ENCODE measurements at regions not wholly inside any gene's neighbourhood (a gene's known extent, or its start where the extent isn't known, plus 50 kb on each side); places are given as distances from the start of the nearest gene placed in this dataset.
A peak's percentile ranks its signal among the peaks of the same experiment; 100 is the strongest.
"Not testable (repeated sequence)": the region's sequence is repeated elsewhere in the genome, so short reads cannot be mapped to it uniquely, and the experiment has no call there.

DNA sequence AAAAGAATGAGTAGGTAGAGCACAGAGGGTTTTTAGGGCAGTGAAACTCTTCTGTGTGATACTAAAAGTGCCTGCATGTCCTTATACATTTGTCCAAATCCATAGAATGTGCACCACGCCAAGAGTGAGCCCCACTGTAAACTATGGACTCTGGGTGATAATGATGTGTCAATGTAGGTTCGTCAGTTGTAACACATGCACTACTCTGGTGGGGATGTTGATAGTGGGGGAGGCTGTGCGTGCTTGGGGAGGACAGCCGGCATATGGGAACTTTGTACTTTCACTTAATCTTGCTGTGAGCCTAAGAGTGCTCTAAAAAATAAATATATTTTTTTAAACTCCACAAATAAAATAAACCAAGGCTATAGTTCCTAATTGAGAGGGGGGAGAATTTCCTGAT is 319.2 kb downstream of the SHQ1 start:
- no peak for DNase-seq

DNA sequence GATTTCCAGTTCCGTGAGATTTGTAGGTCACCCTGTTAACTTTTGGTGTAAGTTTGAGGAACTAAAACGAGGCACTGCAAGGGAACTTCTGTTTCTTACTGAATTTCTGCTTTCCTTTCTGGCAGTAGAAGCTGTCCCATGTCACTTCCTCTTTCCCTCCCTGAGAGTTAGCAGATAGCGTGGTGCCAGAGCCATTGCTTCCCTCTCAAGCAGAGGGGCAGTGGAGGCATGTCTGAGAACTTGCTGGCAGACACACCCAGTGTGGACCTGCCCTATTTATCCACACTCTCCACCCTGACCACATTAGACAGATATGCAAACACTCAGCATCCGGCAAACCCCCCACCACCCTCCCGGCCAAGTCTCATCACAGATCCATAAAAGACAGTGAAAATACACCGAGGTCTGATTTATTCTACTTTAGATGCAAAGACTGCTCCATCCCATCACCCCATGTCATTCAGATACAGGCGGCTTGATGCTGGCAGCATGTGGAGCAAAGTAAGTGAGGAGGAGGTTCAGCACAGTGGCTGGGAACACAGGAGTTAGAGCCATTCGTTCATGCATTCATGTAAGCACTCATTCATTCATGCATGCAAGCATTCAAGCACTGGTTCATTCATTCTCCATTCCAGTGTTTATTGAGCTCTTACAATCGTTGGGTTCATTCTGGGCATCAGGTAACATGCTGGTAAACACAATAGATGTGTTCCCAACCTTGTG is 324.7 kb downstream of the SHQ1 start:
- DNase-seq, result no peak

DNA sequence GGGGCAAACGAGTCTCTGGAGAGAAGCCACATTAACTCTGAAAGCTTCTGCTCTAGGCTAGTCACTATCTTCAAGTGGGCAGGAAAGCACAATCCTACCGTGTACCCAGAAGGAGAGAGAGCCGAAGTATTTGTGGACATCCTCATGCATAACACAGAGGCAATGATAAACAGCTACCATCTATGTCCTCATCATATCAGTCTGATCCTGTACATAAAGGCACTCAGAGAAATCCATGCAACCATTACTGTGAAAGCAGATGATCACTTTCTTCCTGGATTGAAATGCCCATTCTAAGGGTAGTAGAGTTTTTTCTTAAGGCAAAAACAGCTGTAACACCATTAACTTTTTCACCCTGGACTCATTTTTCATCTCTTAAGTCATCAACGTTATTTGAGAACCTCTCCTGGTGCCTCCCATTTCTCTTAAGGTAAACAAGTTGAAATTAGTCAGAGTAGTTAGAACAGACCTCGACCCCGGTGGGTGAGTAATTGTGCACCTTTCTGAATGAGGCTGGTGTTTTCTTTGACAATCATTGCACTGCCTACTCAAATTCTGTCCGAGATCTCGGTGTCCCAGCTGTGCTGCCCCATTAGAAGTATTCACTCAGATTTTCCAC is 327.4 kb downstream of the SHQ1 start:
- peak; percentile 70 for DNase-seq

DNA sequence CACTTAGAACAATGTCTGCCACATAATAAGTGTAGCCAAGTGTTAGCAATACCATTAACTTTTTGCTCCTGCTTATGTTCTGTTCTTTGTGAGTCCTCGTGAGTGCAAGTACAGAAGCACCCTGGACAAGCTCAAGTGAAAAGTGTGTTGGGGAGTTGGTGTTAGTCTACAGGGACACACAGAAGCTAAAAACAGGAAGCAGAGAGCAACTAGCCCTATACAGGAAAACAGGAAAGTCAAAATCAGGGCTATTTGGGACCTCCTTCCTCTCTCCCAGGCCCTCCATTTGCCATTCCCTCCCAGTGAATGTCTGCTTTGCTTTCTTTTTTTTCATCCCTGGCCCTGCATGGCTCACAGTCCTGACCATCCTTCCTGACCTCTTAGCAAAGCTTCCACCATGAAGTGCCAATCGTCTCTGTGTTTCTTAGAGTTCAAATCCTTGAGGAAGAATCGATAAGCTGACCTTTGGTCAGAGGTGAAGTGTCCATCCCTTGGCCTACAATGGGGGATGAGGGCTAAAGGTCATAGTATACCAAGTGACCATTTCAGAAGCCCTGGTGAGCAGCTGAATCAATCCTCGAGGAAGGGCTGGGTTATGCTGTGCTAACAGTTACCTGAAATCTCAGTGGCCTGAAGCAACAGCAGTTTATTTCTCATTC is 328.2 kb downstream of the SHQ1 start:
- no peak for DNase-seq

DNA sequence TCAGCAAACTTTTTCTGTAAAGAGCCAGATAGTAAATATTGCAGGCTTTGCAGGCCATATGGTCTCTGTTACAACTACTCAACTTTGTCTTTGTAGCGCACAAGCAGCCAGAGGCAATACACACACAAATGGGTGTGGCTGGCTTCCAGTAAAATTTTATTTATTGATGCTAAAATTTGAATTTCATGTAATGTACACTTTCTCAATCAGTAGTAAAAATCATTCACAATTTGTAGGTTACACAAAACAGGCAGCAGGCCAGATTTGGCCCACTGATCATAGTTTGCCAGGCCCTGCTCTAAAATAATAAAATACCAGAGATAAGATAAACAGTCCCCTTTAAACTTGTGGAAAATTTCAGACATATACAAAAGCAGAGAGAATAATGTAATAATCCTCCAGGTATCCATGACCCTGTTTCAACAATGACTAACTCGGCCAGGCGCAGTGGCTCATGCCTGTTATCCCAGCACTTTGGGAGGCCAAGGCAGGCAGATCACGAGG is 330.3 kb downstream of the SHQ1 start:
- DNase-seq, result no peak

DNA sequence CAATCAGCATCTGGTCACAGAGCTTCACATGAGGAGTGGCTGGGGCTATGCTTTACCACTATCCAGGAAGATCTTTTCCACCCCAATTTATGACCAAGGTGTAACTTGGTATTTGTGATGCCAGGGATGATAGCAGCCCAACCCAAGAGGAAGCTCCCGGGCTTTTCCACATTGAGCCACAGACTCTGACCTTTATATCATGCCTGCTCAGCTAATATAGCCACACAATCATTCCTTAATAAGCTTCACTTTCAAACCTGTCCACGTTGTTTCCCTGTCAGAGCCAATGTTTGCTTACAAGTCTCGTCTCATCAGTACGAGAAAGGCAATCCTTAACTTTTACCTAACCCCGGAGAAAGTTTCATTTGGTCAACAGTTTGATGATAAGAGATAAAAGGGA is 330.9 kb downstream of the SHQ1 start:
- DNase-seq, result no peak

DNA sequence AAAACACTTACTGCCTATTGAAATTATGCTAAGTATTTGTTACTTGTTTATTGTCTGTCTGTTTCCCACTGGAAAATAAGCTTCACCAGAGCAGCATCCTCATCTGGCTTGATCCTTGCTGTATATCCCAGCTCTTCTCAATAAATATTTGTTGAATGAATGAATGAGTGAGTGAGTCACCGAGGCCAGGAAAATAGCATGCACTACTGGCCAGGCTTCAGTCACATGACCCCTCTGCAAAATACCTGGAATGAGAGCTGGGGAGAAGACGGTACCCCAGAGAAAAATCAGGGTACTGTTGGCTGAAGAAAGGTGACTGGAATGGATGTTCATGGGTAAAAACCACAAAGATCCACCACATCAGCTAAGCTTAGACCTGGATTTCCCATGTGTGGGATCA is 331.9 kb downstream of the SHQ1 start:
- no peak for DNase-seq

DNA sequence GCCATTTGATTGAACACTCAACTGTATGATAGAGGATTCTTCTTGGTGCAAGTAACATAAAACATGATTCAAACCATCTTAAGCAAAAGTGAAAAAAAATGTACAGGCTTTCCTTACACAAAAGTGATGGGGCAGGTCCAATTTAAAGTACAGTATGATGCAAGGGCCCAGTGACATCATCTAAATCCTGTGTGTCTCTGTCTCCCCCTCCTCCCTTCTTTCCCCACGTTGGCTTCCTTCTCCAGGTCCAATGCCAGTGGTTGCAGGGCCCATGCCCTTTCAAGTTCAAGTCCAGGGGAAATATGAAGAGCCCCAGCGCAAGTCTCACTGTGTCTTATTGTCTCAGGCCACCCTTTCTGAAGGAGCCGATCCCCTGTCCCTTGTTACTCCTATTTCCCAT is 332.3 kb downstream of the SHQ1 start:
- DNase-seq, result no peak

DNA sequence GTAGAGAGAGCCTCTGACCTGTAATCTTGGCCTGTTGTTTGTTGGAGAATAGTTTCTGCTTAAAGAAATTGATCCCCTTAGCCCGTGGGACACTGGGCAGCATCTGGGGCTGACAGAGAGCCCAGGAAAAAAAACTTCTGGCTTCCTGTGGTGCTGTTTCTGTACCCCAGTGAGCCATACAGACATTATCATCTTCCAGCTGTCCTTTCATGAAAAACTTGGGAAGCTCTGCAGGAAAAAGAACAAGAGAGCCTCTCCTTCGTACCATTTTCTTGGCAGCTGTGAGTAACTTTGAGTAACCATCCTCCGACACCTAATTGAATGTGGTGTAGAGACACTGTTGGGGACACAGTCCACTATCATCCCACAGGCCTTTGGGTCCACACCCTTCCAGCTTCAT is 333.0 kb downstream of the SHQ1 start:
- DNase-seq, result no peak

DNA sequence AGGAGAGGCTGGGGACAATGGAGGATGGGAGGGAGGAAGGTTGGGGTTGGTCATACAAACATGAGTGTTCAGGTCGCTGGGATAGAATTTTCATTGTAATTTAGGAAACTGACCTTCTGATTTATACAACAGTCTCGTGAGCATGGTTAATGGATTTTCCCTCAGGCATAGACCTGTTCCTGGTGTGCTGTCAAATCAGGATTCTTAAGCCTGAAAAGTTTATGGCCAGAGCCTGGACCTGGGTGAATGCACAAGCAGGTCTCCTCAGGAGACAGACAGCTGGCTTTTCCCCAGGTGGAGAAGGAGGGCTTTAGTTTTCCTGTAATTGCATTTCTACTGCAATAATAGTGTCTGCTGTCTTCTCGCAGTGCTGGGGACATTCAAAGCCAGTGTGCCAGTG is 338.0 kb downstream of the SHQ1 start:
- no peak for DNase-seq

DNA sequence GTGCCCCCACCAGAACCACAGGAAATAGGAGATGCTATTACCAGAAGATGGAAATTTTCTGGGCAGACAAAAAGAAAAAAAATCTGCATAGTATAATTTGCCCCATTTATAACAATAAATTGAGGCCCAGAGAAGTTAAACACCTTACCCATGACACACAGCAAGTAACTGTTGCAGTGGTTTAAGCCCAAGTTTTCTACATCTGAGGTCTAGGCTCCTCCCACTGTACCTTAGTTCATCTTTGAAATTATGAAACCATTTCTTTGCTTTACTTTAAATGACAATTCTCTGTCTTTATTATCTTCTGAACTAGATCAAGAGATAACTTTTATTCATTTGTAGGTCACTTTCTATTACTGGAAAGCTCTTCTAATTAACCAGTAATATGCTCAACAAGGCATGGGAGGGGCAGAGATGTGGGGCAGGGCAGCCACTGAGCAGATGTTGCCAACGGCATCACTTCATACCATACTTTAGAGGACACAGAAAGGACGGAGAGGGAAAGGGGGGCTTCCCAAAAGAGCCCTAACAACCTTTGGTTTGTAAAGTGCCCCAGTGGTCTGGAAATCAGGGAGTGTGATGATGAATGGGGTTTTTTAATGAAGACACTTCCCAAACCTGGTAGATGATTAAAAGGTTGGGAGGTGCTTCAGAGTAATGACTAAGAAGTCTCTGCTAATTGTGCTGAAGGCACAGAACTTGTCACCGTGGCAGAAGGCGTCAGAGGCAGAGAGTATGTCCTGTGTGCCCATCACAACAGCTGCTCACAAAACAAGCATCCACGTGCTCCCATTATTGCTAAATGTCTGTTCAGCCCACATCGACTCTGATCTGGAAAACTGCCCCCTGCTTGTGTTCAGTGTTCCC is 342.5 kb downstream of the SHQ1 start:
- DNase-seq, result no peak

DNA sequence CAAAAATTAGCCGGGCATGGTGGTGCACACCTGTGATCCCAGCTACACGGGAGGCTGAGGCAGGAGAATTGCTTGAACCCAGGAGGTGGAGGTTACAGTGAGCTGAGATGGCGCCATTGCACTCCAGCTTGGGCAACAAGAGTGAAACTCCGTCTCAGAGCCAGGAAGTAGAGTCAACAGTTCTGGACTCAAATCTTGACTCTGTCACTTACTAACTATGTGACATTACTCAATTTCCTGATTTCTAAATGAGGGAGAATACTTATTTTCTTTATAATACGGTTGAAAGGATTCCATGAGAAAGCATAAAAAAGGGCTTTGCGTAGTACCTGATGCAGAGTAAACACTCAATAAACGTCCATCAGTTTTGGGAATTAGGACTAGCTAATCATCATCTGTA is 350.7 kb downstream of the SHQ1 start:
- DNase-seq, result not testable (repeated sequence)

DNA sequence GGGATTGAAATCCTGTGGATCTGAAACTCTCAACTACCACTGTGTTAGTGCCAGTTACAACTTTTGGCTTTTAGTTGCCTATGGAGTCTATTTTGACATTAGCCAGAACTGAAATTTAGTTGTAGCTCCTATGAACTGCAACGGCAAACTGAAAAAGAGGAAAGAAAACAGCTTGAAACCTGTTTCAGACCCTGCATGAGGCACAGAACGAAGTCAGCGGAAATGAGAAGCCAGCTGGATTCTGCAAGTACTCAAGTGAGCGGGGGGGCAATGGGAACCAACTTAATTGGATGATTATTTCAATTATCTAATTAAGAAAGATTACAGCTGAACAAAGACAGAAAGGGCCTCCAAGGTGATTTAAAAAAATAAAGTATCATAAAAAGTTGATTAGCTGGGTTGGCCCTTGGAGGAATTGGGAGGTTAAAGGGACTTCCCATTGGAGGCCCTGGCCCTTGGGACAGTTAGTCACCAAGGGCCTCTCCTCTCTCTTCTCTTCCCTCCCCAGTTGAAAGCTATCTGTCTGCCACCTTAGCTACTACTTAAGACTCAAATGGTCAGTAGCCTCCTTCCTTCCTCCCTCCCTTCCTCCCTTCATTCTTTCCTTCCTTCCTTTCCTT is 352.1 kb downstream of the SHQ1 start:
- DNase-seq, result no peak

DNA sequence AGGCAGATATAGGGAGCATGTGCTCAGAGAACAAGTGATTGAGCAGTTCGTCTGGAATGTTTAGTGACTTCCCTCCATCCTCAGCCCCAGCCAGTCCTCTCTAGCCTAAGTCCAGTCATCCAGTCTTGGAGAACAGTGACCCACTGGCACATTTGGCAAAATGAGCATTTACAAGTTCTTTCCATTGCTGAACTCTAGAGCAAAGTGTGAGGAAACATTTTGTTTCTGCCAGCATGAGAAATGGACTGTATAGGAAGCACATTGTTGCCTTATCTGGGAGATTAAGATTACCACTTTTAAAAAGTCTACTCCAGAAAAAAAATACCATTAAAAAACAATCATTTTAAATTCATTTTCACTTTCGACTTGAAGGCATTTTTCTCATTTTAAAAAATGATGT is 353.6 kb downstream of the SHQ1 start:
- no peak for DNase-seq

DNA sequence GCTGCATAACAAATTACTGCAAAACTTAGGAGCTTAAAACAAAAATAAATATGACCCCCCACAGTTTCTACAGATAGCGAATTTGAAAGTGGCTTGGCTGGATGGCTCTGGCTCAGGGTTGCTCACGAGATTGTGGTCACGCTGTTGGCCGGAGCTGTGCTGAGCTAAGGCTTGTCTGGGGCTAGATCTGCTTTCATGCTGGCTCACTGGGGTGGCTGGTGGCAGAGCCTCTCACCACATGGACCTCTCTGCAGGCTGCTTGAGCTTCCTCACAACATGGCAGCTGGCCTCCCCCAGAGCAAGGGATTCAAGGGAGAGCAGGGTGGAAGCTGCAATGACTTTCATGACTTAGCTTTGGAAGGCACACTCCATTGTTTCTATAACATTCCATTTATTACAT is 354.1 kb downstream of the SHQ1 start:
- no peak for DNase-seq

DNA sequence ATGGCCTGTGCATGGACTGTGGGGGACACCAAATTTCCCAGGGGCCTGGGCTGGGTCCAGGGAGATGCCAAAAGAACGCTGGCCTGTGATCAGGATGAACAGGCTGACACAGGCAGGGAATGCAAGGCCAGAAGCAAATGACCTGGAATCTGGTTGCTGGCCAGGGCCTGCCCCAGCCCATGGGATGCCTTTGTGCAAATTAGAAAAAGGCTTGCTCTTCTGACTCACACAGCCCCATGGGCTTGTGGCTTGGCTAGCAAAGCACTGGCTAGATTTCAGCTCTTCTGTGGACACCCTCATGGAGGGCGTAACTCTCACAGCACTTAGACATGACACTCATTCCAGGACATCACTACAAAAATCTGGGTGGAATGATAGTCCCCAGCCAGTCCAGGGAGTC is 356.0 kb downstream of the SHQ1 start:
- DNase-seq, result no peak

DNA sequence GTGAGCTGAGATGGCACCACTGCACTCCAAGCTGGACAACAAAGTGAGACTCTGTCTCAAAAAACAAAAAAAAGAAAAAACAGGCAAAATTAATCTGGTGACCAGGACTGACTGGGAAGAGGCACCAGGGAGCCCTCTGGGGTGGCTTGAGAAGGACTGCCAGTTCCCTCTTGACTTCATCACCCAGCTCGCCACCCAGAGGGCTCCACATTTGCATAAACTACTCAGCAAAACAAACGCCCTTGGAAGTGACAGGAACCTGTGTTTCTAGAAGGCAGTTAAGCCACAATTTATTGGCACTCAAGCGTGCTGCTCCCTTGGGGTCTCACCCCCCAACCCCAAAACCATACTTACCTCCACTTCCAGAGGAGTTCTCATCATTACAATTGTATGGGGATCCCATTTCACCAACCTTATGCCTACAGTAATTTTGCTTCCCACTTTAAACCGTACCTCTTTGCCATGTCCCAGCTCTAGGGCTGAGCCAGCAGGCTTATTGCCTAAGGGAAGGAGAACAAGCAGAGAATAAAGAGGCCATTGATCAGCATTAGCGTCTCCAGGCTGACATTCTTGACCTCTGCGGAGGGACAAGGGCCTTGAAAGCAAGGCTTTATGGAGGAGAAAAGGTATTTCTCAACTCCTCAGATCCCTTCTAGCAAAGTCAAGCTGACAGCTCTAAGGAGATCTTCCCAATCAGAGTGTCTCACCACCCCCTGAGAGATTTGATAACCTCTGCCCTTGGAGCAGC is 357.4 kb downstream of the SHQ1 start:
- no peak for DNase-seq

DNA sequence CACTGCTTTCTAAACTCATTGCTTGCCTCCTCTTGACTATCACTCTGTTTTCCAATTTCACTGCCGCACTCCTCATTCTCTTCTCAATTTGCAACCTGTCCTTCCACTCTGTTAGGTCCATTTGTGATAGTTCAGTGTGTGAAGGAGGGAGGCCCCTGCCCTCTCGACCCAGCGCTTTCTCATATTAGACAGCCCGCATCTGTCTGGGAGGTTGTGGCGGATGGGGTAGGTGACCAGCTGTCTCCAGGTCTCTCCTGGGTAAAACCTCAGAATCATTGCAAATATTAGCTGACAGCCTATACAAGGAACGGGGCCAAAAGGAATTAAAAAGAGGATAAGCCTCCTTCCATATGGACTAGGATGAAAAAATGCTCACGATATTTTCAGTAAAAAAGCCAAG is 358.3 kb downstream of the SHQ1 start:
- no peak for DNase-seq

DNA sequence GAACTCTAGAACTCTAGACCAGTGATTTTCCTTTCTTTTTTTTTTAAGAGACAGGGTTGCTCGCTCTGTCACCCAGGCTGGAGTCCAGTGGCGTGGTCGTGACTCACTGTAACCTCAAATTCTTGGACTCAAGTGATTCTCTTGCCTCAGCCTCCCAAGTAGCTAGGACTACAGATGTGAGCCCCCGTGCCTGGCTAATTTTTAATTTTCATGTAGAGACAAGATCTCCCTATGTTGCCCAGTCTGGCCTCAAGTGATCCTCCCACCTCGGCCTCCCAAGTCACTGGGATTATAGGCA is 359.6 kb downstream of the SHQ1 start:
- DNase-seq, result no peak

DNA sequence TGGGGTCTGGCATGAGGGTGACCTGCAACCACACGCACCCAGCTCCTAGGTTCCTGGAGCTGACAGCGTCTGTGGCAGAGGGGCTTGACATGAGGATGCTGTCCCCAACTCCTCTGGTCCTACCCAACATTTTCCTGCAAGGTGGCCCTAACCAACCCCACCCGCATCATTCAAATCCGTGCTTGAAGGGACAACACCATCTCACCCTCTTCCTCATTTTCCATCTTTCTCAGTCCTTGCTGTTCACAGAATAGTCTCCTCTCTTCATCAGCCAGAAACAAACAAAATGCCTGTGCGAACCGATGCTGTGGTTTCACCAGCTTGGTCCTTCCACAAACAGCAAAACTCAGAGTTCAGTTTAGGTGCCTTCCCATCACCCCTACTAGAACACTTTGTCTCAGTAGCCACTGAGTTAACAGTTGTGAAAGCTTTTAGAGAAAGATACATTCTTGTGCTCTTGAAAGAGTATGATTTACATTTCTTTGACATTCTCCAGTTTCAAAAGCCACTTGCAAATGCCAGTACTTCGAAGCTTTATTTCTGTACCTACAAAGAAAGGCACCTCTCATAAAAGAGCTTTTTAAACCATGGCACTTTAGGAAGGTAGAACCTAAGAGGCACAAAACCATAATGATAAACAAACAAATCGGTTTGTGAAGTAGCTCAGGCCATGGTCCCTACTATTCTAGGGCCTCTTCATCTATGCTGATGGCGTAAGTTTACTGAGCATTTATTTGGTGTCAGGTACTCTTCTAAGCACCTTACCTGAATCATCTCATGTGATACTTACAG is 360.1 kb downstream of the SHQ1 start:
- DNase-seq, result no peak

DNA sequence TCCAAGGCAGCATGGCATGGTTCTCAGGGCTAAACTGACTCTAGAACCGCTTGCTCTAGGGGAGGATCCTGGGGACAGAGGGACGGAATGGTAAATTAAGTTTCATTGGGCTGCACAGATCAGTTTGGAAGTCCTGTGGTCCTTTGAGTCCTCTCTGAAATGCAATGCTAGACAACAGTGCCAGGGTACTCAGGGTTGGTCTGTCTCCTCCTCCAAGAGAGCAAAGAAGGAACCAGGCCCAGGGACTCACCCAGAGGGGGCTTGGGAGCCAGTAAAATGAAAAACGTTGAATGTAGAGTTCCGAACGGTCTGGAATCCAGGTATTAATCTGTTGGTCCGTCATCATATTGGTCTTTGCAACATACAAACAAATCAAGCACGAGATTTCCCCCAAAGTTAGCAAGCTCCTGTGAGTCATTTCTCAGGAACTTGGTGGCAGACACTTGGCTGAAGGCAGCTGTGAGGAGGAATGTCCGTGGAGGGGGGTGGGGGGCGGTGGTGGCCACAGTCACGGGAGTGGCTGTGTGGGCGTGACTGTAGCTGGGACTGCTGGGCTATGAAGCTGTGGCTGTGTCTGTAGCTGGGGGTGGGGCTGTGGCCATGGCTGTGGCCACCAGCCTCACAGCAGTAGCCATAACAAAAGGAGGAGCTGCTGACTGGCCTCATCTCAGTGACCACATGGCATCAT is 361.0 kb downstream of the SHQ1 start:
- peak; percentile 82 for DNase-seq
